Liver (tissue), 8 donors: ENCODE measurements at regions not wholly inside any gene's neighbourhood (a gene's known extent, or its start where the extent isn't known, plus 50 kb on each side); places are given as distances from the start of the nearest gene placed in this dataset.

Source experiments
- DNase-seq: peaks from one replicate; pipeline ENCODE4 v3.0.0-alpha.2; 2017; ENCODE audit warnings: low spot score
- H3K27ac ChIP-seq, 2 donors: one replicate each; pipeline ENCODE4 v1.7.0; 2013; ENCODE audit warnings: inconsistent platforms in 2 of 2, low read length in 2 of 2, control low read depth in 1 of 2, low read depth in 1 of 2, mild to moderate bottlenecking in 1 of 2
- H3K27me3 ChIP-seq, 4 donors: one replicate each; pipeline versions ENCODE4 v1.6.1 to v1.7.0; 2013; ENCODE audit warnings: low read length in 3 of 4, inconsistent platforms in 1 of 4, mild to moderate bottlenecking in 1 of 4, moderate library complexity in 1 of 4; ENCODE audit not compliant: control insufficient read depth in 4 of 4, insufficient read depth in 4 of 4
- H3K36me3 ChIP-seq, 4 donors: one replicate each; pipeline versions ENCODE4 v1.6.1 to v1.7.0; 2013; ENCODE audit warnings: low read length in 3 of 4, mild to moderate bottlenecking in 3 of 4, low read depth in 1 of 4, moderate library complexity in 1 of 4; ENCODE audit not compliant: control insufficient read depth in 4 of 4, insufficient read depth in 3 of 4
- H3K4me1 ChIP-seq, 4 donors: one replicate each; pipeline versions ENCODE4 v1.6.1 to v1.7.0; 2013; ENCODE audit warnings: low read length in 3 of 4, mild to moderate bottlenecking in 3 of 4, moderate library complexity in 1 of 4; ENCODE audit not compliant: control insufficient read depth in 4 of 4, insufficient read depth in 4 of 4
- H3K4me3 ChIP-seq, 3 donors: one replicate each; pipeline versions ENCODE4 v1.6.1 to v1.7.0; 2013; ENCODE audit warnings: low read length in 3 of 3, control low read depth in 1 of 3, low read depth in 1 of 3, mild to moderate bottlenecking in 1 of 3
- H3K9ac ChIP-seq, 2 donors: one replicate each; pipeline ENCODE4 v1.7.0; 2013; ENCODE audit warnings: low read length in 2 of 2, mild to moderate bottlenecking in 2 of 2, moderate library complexity in 2 of 2, control low read depth in 1 of 2, low read depth in 1 of 2
- H3K9me3 ChIP-seq, 4 donors: one replicate each; pipeline versions ENCODE4 v1.6.1 to v1.7.0; 2013; ENCODE audit warnings: low read length in 3 of 4; ENCODE audit not compliant: control insufficient read depth in 4 of 4
- ATF3 ChIP-seq: IDR thresholded peaks from 2 replicates; pipeline ENCODE4 v1.6.1; 2016; ENCODE audit warnings: antibody characterized with exemption
- CTCF ChIP-seq: fragments of 150-350 bp; IDR thresholded peaks from 2 replicates; pipeline ENCODE4 v1.5.1; 2017; ENCODE audit warnings: improper control_type of control experiment, low read depth, low read length; ENCODE audit not compliant: missing input control
- EGR1 ChIP-seq, 2 donors: IDR thresholded peaks; 2 replicates each; pipeline ENCODE4 v1.6.1; 2016 to 2018; ENCODE audit warnings: antibody characterized with exemption in 2 of 2, low read depth in 2 of 2
- FOXA2 ChIP-seq: IDR thresholded peaks from 2 replicates; pipeline ENCODE4 v1.6.1; 2016; ENCODE audit warnings: antibody characterized with exemption
- HNF4G ChIP-seq: IDR thresholded peaks from 2 replicates; pipeline ENCODE4 v1.6.1; 2016; ENCODE audit warnings: antibody characterized with exemption
- RAD21 ChIP-seq, 2 donors: IDR thresholded peaks; 2 replicates each; pipeline ENCODE4 v1.6.1; 2016; ENCODE audit warnings: antibody characterized with exemption in 2 of 2, mild to moderate bottlenecking in 2 of 2
- REST ChIP-seq: IDR thresholded peaks from 2 replicates; pipeline ENCODE4 v1.6.1; 2016; ENCODE audit warnings: antibody characterized with exemption, mild to moderate bottlenecking
- RXRA ChIP-seq, 2 donors: IDR thresholded peaks; 2 replicates each; pipeline ENCODE4 v1.6.1; 2017 to 2018; ENCODE audit warnings: antibody characterized with exemption in 2 of 2, mild to moderate bottlenecking in 1 of 2
- SP1 ChIP-seq: IDR thresholded peaks from 2 replicates; pipeline ENCODE4 v1.6.1; 2018; ENCODE audit warnings: antibody characterized with exemption, mild to moderate bottlenecking
- TAF1 ChIP-seq: conservative IDR thresholded peaks from 2 replicates; pipeline ENCODE4 v1.6.1; 2016; ENCODE audit warnings: antibody characterized with exemption, mild to moderate bottlenecking
- YY1 ChIP-seq: IDR thresholded peaks from 2 replicates; pipeline ENCODE4 v1.6.1; 2016; ENCODE audit warnings: antibody characterized with exemption, mild to moderate bottlenecking
- ZBTB33 ChIP-seq: IDR thresholded peaks from 2 replicates; pipeline ENCODE4 v1.6.1; 2016; ENCODE audit warnings: antibody characterized with exemption
- WGBS: extraction: QIAGEN DNeasy Blood & Tissue Kit; methylation state at CpG from one replicate; pipeline ENCODE4 v1.1.7; 2013; 5-methylcytosine and 5-hydroxymethylcytosine counted together
- donor health status: healthy.
- donor health status: healthy.
- donor health status: healthy.
- donor health status: healthy.
- donor health status: healthy.

GRCh38 chr10:53325066-53325465, 552.5 kb upstream of the MBL2 start:
- no peak overlapping the region for H3K27ac ChIP-seq
- 86% methylated on average over 5 of the region's 5 CpGs for WGBS
- H3K27me3 ChIP-seq: no peaks in the 10 kb centered on the region

DNA sequence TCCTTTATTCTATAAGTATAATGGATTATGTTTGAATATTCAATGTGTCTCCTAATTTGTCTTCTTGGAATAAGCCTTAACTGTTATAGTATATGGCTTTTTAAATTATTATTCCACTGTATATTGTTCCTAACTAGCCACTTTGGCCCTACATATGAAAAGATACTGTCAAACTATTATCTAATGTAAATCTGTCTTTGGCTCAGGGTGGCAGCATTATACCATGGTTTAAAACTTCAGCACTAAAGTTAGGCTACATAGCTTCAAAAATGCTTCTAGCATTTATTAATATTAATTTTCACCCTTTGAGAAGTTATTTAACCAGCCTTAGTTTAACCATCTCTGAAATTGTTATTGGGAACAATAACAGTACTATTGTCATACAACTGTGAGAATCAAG, 543.1 kb upstream of the MBL2 start:
- no peaks in the 10 kb centered on the region for H3K36me3 ChIP-seq
- no peak for DNase-seq
- no peaks in the 10 kb centered on the region for H3K27me3 ChIP-seq
- TF ChIP-seq YY1: no peak
- no peak for TF ChIP-seq HNF4G
- TF ChIP-seq CTCF: peak; percentile 26
- no peak for TF ChIP-seq ATF3
- no peak for TF ChIP-seq FOXA2
- no peak for TF ChIP-seq TAF1
- no peak for TF ChIP-seq RXRA (IDR thresholded peaks at IDR 0.05)
- TF ChIP-seq EGR1 (IDR thresholded peaks at IDR 0.05; ENCODE audit: low read depth in 2 of 2): no peak
- no peak for TF ChIP-seq REST
- TF ChIP-seq SP1: no peak
- peak; percentile 75 to 79 for TF ChIP-seq RAD21 (IDR thresholded peaks at IDR 0.05)
- no peak overlapping the region for H3K27ac ChIP-seq
- no peaks in the 10 kb centered on the region for H3K4me1 ChIP-seq
- H3K4me3 ChIP-seq: no peak overlapping the region
- H3K9me3 ChIP-seq: no peaks in the 10 kb centered on the region
- no peak overlapping the region for H3K9ac ChIP-seq

More at GRCh38 chr10:53325066-53325465, 552.5 kb upstream of the MBL2 start:
- Histone ChIP-seq H3K9me3 (no peaks in the 10 kb centered on the region), H3K36me3 (no peaks in the 10 kb centered on the region), H3K4me1 (no peaks in the 10 kb centered on the region), H3K9ac (no peak overlapping the region), H3K4me3 (no peak overlapping the region)
- no peak for TF ChIP-seq SP1
- no peak for TF ChIP-seq ZBTB33
- TF ChIP-seq HNF4G: no peak
- TF ChIP-seq EGR1 (IDR thresholded peaks at IDR 0.05; ENCODE audit: low read depth in 2 of 2): no peak
- no peak for TF ChIP-seq RXRA (IDR thresholded peaks at IDR 0.05)
- TF ChIP-seq CTCF: no peak
- TF ChIP-seq TAF1: no peak
- DNase-seq: no peak
